K562 (cell line): ENCODE measurements at regions not wholly inside any gene's neighbourhood (a gene's known extent, or its start where the extent isn't known, plus 50 kb on each side); places are given as distances from the start of the nearest gene placed in this dataset.

ENCODE experiments used
- CBFB ChIP-seq: sonication (generic); formaldehyde crosslinking; IDR thresholded peaks from 2 replicates; pipeline ENCODE4 v1.4.0; 2020; ENCODE audit warnings: mild to moderate bottlenecking, missing genetic modification reagents
- HDAC1 ChIP-seq, 2 experiments: fragments of 450-650 bp; IDR thresholded peaks; 2 replicates each; pipeline ENCODE4 v1.6.1; 2016 to 2017; ENCODE audit warnings: inconsistent platforms in 1 of 2, mild to moderate bottlenecking in 1 of 2, moderate library complexity in 1 of 2
- MAFF ChIP-seq: IDR thresholded peaks from 2 replicates; pipeline ENCODE4 v1.6.1; 2012; ENCODE audit warnings: low read length, improper control_type of control experiment
- MAZ ChIP-seq, 2 experiments: fragments of 450-650 bp in 1 of 2; sonication (generic) in 1 of 2; formaldehyde crosslinking; IDR thresholded peaks in 1 of 2; conservative IDR thresholded peaks in 1 of 2; 2 replicates each; pipeline versions ENCODE4 v1.4.0 to v1.5.0; 2020; ENCODE audit warnings: mild to moderate bottlenecking in 1 of 2, missing genetic modification reagents in 1 of 2
- SRSF3 ChIP-seq: fragments of 200-400 bp; formaldehyde crosslinking; IDR thresholded peaks from 2 replicates; pipeline ENCODE4 v1.6.1; 2016; ENCODE audit warnings: mild to moderate bottlenecking, low read length, moderate library complexity; ENCODE audit not compliant: insufficient read depth
- TF ChIP-seq, protein P1 (sequence below): fragments of 450-650 bp; IDR thresholded peaks from one replicate; pipeline ENCODE4 v1.6.1; 2018; ENCODE audit warnings: mild to moderate bottlenecking, moderate library complexity; ENCODE audit not compliant: partially characterized antibody

- TF ChIP-seq CBFB (CRISPR knock-in tag) (no peak), MAFF (no peak), SRSF3 (no peak), HDAC1 (IDR thresholded peaks at IDR 0.05) (no peak), MAZ (CRISPR knock-in tag; conservative IDR thresholded peaks at IDR 0.05 in 1 of 2, IDR thresholded peaks at IDR 0.05 in 1 of 2) (no peak)
- TF ChIP-seq, protein P1, sequence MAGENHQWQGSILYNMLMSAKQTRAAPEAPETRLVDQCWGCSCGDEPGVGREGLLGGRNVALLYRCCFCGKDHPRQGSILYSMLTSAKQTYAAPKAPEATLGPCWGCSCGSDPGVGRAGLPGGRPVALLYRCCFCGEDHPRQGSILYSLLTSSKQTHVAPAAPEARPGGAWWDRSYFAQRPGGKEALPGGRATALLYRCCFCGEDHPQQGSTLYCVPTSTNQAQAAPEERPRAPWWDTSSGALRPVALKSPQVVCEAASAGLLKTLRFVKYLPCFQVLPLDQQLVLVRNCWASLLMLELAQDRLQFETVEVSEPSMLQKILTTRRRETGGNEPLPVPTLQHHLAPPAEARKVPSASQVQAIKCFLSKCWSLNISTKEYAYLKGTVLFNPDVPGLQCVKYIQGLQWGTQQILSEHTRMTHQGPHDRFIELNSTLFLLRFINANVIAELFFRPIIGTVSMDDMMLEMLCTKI, result no peak
Observed at GRCh38 chr2:43001787-43002468, 209.5 kb upstream of the HAAO start.
